HepG2 (cell line): ENCODE measurements at regions not wholly inside any gene's neighbourhood (a gene's known extent, or its start where the extent isn't known, plus 50 kb on each side); places are given as distances from the start of the nearest gene placed in this dataset.

Source experiments
- ATAC-seq: fragments of 200-7000 bp; cut with Tn5 transposase; 3 replicates; pipeline ENCODE4 v1.9.1; 2020; ENCODE audit warnings: mild to moderate bottlenecking, moderate library complexity
- BruUV-seq: library from RNA; stranded (reverse); fragments of 400-500 nt; replicated peaks from 2 replicates; lab custom pipeline; 2021; lab: Mats Ljungman, UMichigan
- CTCF ChIA-PET: fragments of 300-600 bp; formaldehyde crosslinking; extraction: SDS; loops from one replicate; lab custom pipeline; 2021; ENCODE audit warnings: low total read pairs, inconsistent platforms, low intra/inter-chr PET ratio; lab: Yijun Ruan, JAX
- POLR2A ChIA-PET: fragments of 350-600 bp; sonication (Branson Sonifier 250); formaldehyde crosslinking; loops from one replicate; lab custom pipeline; 2020; ENCODE audit warnings: antibody characterized with exemption, inconsistent platforms; lab: Yijun Ruan, JAX
- DNase-seq: peaks from one replicate; pipeline ENCODE4 v3.0.0-alpha.2; 2015; ENCODE audit warnings: low spot score
- FAIRE-seq: peaks from 3 replicates; lab custom pipeline; 2011; peaks lifted over from hg19 to GRCh38; lab: Jason Lieb, UNC
- H2AFZ ChIP-seq: one replicate; pipeline ENCODE4 v1.6.1; 2011; ENCODE audit warnings: low read length, inconsistent platforms
- H3K27ac ChIP-seq: fragments of 300-600 bp; 3 replicates; pipeline ENCODE4 v1.8.0; 2011; ENCODE audit warnings: mixed run types, mild to moderate bottlenecking, mixed read lengths, low read length, inconsistent platforms; ENCODE audit not compliant: insufficient read depth; ENCODE audit errors: extremely low read length
- H3K27me3 ChIP-seq, 2 experiments: fragments of 200-600 bp in 1 of 2; 2 replicates in 1 of 2; 3 replicates in 1 of 2; pipeline versions ENCODE4 v1.6.0 to v1.8.0; 2011; ENCODE audit warnings: low read length in 2 of 2, mild to moderate bottlenecking in 2 of 2, moderate library complexity in 2 of 2, inconsistent platforms in 1 of 2; ENCODE audit not compliant: insufficient read depth in 2 of 2, control insufficient read depth in 1 of 2
- H3K36me3 ChIP-seq, 2 experiments: fragments of 200-600 bp in 1 of 2; replicated peaks in 1 of 2; 2 replicates in 1 of 2; 3 replicates in 1 of 2; pipeline versions ENCODE4 v1.5.1 to v1.8.0; 2011; ENCODE audit warnings: low read length in 2 of 2, inconsistent platforms in 1 of 2; ENCODE audit not compliant: insufficient read depth in 2 of 2, control insufficient read depth in 1 of 2
- H3K4me1 ChIP-seq: 2 replicates; pipeline ENCODE4 v1.5.1; 2012; ENCODE audit warnings: low read length, inconsistent platforms; ENCODE audit not compliant: insufficient read depth
- H3K4me2 ChIP-seq: 2 replicates; pipeline ENCODE4 v1.6.0; 2011; ENCODE audit warnings: low read depth, low read length, inconsistent platforms
- H3K4me3 ChIP-seq, 3 experiments: fragments of 200-600 bp in 1 of 3; sonication (generic), shearing (Covaris generic) in 1 of 3; replicated peaks in 1 of 3; 2 replicates each; pipeline ENCODE4 v1.5.1; 2011 to 2016; ENCODE audit warnings: low read length in 3 of 3, inconsistent platforms in 2 of 3, low read depth in 2 of 3, mild to moderate bottlenecking in 2 of 3, control low read depth in 1 of 3, mixed read lengths in 1 of 3; ENCODE audit not compliant: insufficient read depth in 1 of 3
- H3K79me2 ChIP-seq: one replicate; pipeline ENCODE4 v1.6.1; 2011; ENCODE audit warnings: low read length, inconsistent platforms; ENCODE audit not compliant: insufficient read depth
- H3K9ac ChIP-seq: 2 replicates; pipeline ENCODE4 v1.6.0; 2011; ENCODE audit warnings: mild to moderate bottlenecking, low read depth, low read length, inconsistent platforms; ENCODE audit not compliant: insufficient read depth
- H3K9me3 ChIP-seq: 2 replicates; pipeline ENCODE4 v1.5.1; 2012; ENCODE audit warnings: mild to moderate bottlenecking, low read length
- H4K20me1 ChIP-seq: 2 replicates; pipeline ENCODE4 v1.6.0; 2011; ENCODE audit warnings: inconsistent platforms, mild to moderate bottlenecking, low read length, moderate library complexity; ENCODE audit not compliant: insufficient read depth
- CTCF ChIP-seq: sonication (generic); formaldehyde crosslinking; IDR thresholded peaks from 2 replicates; pipeline ENCODE4 v1.5.0; 2020; ENCODE audit warnings: mild to moderate bottlenecking, missing genetic modification reagents, moderate library complexity
- MYNN ChIP-seq: sonication (generic); formaldehyde crosslinking; IDR thresholded peaks from 2 replicates; pipeline ENCODE4 v1.4.0; 2020; ENCODE audit warnings: mild to moderate bottlenecking, low read depth, missing genetic modification reagents
- SMC3 ChIP-seq: IDR thresholded peaks from 2 replicates; pipeline ENCODE4 v1.6.1; 2011; ENCODE audit warnings: low read length, improper control_type of control experiment
- STAG1 ChIP-seq: sonication (generic); formaldehyde crosslinking; IDR thresholded peaks from 2 replicates; pipeline ENCODE4 v1.4.0; 2020; ENCODE audit warnings: missing genetic modification reagents
- ZNF619 ChIP-seq: sonication (generic); formaldehyde crosslinking; IDR thresholded peaks from 2 replicates; pipeline ENCODE4 v1.4.0; 2020; ENCODE audit warnings: mild to moderate bottlenecking, missing genetic modification reagents
- WGBS: methylation state at CpG from one replicate; pipeline ENCODE4 v1.1.6; 2017; ENCODE audit warnings: low lambda C conversion rate; 5-methylcytosine and 5-hydroxymethylcytosine counted together
- in situ Hi-C: cut with HindIII; loops from 2 replicates; pipeline ENCODE4 v1.10.0; 2017; ENCODE audit warnings: low pct_unique_long_range_greater_than_20kb; ENCODE audit not compliant: extremely low pct_ligation_motif_present
- intact Hi-C: fragments of 100-400 bp; cut with micrococcal nuclease; formaldehyde crosslinking; loops from one replicate; pipeline ENCODE4 v1.10.0; 2022; ENCODE audit not compliant: unreplicated experiment
- TF ChIP-seq, protein P1 (sequence below): IDR thresholded peaks from 2 replicates; pipeline ENCODE4 v1.6.1; 2016; ENCODE audit warnings: low read depth, control low read depth

GRCh38 chr4:71941001-71941400 is 90.8 kb upstream of the NPFFR2 start:
- no peak overlapping the region for H2AFZ ChIP-seq
- intact Hi-C loops, result loop anchor here (1.0 kb wide), 1 partner anchor 169 kb away; no protein-coding TSS in a partner anchor
- CTCF ChIA-PET, result no interaction called here
- DNase-seq (peak; percentile 1), ATAC-seq (no peak), FAIRE-seq (no peak)
- TF ChIP-seq SMC3 (peak; percentile 54), STAG1 (CRISPR knock-in tag) (peak; percentile 17; the same call in 1 of the 2 replicates), CTCF (CRISPR knock-in tag) (peak; percentile 29), MYNN (CRISPR knock-in tag) (no peak), ZNF619 (CRISPR knock-in tag) (no peak)
- TF ChIP-seq, protein P1, sequence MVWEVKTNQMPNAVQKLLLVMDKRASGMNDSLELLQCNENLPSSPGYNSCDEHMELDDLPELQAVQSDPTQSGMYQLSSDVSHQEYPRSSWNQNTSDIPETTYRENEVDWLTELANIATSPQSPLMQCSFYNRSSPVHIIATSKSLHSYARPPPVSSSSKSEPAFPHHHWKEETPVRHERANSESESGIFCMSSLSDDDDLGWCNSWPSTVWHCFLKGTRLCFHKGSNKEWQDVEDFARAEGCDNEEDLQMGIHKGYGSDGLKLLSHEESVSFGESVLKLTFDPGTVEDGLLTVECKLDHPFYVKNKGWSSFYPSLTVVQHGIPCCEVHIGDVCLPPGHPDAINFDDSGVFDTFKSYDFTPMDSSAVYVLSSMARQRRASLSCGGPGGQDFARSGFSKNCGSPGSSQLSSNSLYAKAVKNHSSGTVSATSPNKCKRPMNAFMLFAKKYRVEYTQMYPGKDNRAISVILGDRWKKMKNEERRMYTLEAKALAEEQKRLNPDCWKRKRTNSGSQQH (CRISPR knock-in tag), result no peak
- H3K36me3 ChIP-seq, result no peaks in the 10 kb centered on the region
- no peak overlapping the region for H3K9ac ChIP-seq
- no peaks in the 10 kb centered on the region for H3K4me1 ChIP-seq
- BruUV-seq, result no TSS peak
- no peaks in the 10 kb centered on the region for H3K79me2 ChIP-seq
- H3K9me3 ChIP-seq, result peaks cover 17% of the 10 kb centered on the region; the same call in 1 of the 2 replicates
- POLR2A ChIA-PET, result no interaction called here
- no peak overlapping the region for H3K4me3 ChIP-seq
- no peak overlapping the region for H3K27ac ChIP-seq
- in situ Hi-C loops, result no loop called here
- WGBS, result 10% methylated on average over 1 of the region's 1 CpG
- no peaks in the 10 kb centered on the region for H3K27me3 ChIP-seq
- no peaks in the 10 kb centered on the region for H4K20me1 ChIP-seq
- H3K4me2 ChIP-seq, result no peak overlapping the region
